ENCODE measurements at regions not wholly inside any gene's neighbourhood (a gene's known extent, or its start where the extent isn't known, plus 50 kb on each side); places are given as distances from the start of the nearest gene placed in this dataset.

DNA sequence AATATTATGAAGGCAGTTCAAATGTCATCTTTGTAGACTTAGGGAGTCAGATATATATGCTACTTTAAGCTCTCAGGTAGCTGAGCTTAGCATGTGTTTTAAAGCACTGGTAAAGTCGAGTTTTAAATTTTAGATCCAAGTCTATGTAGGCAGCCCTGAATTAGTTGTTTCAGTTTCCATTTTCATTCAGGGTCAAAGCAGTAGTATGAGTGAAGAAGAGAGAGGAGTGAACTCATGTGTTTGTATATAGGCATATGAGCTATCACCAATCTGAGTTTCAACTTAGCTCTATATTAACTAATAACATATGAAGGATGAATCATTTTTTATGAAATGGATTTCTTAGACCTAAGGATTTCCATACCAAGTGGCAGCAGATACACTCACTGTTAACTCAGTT lies 1353.4 kb downstream of the FSTL5 start:
- TF ChIP-seq, protein P1, sequence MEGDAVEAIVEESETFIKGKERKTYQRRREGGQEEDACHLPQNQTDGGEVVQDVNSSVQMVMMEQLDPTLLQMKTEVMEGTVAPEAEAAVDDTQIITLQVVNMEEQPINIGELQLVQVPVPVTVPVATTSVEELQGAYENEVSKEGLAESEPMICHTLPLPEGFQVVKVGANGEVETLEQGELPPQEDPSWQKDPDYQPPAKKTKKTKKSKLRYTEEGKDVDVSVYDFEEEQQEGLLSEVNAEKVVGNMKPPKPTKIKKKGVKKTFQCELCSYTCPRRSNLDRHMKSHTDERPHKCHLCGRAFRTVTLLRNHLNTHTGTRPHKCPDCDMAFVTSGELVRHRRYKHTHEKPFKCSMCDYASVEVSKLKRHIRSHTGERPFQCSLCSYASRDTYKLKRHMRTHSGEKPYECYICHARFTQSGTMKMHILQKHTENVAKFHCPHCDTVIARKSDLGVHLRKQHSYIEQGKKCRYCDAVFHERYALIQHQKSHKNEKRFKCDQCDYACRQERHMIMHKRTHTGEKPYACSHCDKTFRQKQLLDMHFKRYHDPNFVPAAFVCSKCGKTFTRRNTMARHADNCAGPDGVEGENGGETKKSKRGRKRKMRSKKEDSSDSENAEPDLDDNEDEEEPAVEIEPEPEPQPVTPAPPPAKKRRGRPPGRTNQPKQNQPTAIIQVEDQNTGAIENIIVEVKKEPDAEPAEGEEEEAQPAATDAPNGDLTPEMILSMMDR (IDR thresholded peaks at IDR 0.05; ENCODE audit: insufficient read depth, low read depth, low read length), result no peak
- no peak for TF ChIP-seq EZH2 (IDR thresholded peaks at IDR 0.05; ENCODE audit: insufficient read depth, low read length)
